Neural progenitor cell (in vitro differentiated cells): ENCODE measurements at regions not wholly inside any gene's neighbourhood (a gene's known extent, or its start where the extent isn't known, plus 50 kb on each side); places are given as distances from the start of the nearest gene placed in this dataset.
"Not testable (repeated sequence)": the region's sequence is repeated elsewhere in the genome, so short reads cannot be mapped to it uniquely, and the experiment has no call there.

Source experiments
- DNase-seq: peaks from one replicate; pipeline ENCODE4 v3.0.0-alpha.2; 2016; ENCODE audit warnings: low spot score
- H2AFZ ChIP-seq: fragments of 200-600 bp; sonication (generic); replicated peaks from 2 replicates; pipeline ENCODE4 v1.6.1; 2016; ENCODE audit warnings: antibody characterized with exemption
- H3F3A ChIP-seq: fragments of 200-600 bp; sonication (generic); 2 replicates; pipeline ENCODE4 v1.6.1; 2016; ENCODE audit warnings: antibody characterized with exemption, low read depth
- H3K27ac ChIP-seq: fragments of 200-600 bp; sonication (generic); 2 replicates; pipeline ENCODE4 v1.5.1; 2016; ENCODE audit warnings: mild to moderate bottlenecking
- H3K27me3 ChIP-seq: fragments of 200-600 bp; sonication (generic); 2 replicates; pipeline ENCODE4 v1.6.1; 2016; ENCODE audit warnings: mild to moderate bottlenecking, moderate library complexity
- H3K36me3 ChIP-seq: fragments of 200-600 bp; sonication (generic); 2 replicates; pipeline ENCODE4 v1.5.1; 2016
- H3K4me1 ChIP-seq: fragments of 200-600 bp; sonication (generic); 2 replicates; pipeline ENCODE4 v1.6.1; 2016; ENCODE audit warnings: mixed run types
- H3K4me2 ChIP-seq: fragments of 200-600 bp; sonication (generic); 2 replicates; pipeline ENCODE4 v1.6.1; 2016
- H3K4me3 ChIP-seq: fragments of 200-600 bp; sonication (generic); 2 replicates; pipeline ENCODE4 v1.5.1; 2016
- H3K79me2 ChIP-seq: fragments of 200-600 bp; sonication (generic); 2 replicates; pipeline ENCODE4 v1.6.1; 2016; ENCODE audit warnings: low read depth
- H3K9ac ChIP-seq: fragments of 200-600 bp; sonication (generic); 2 replicates; pipeline ENCODE4 v1.6.1; 2016
- H3K9me3 ChIP-seq: fragments of 200-600 bp; sonication (generic); 2 replicates; pipeline ENCODE4 v1.5.1; 2016; ENCODE audit warnings: low read depth
- H4K20me1 ChIP-seq: fragments of 200-600 bp; sonication (generic); 2 replicates; pipeline ENCODE4 v1.6.1; 2016; ENCODE audit warnings: low read depth
- H3K27ac Mint-ChIP-seq: 3 replicates; pipeline ENCODE4 v1.8.0; 2021; ENCODE audit warnings: mixed read lengths
- H3K27me3 Mint-ChIP-seq: 2 replicates; pipeline ENCODE4 v1.8.0; 2022; ENCODE audit warnings: low read depth, mild to moderate bottlenecking, inconsistent platforms, moderate library complexity, mixed read lengths; ENCODE audit not compliant: insufficient read depth
- H3K36me3 Mint-ChIP-seq: 3 replicates; pipeline ENCODE4 v1.8.0; 2021; ENCODE audit warnings: mixed read lengths
- H3K4me1 Mint-ChIP-seq: 3 replicates; pipeline ENCODE4 v1.8.0; 2021; ENCODE audit warnings: mixed read lengths
- H3K4me3 Mint-ChIP-seq: 3 replicates; pipeline ENCODE4 v1.8.0; 2021; ENCODE audit warnings: mild to moderate bottlenecking, moderate library complexity, mixed read lengths
- H3K9me3 Mint-ChIP-seq: 3 replicates; pipeline ENCODE4 v1.8.0; 2020; ENCODE audit warnings: mixed read lengths
- EZH2 ChIP-seq: fragments of 200-600 bp; sonication (generic); IDR thresholded peaks from 2 replicates; pipeline ENCODE4 v1.6.1; 2017; ENCODE audit warnings: antibody characterized with exemption, mild to moderate bottlenecking, moderate library complexity
- EZH2phosphoT487 ChIP-seq: fragments of 200-600 bp; sonication (generic); IDR thresholded peaks from 2 replicates; pipeline ENCODE4 v1.6.1; 2017; ENCODE audit warnings: antibody characterized with exemption
- TF ChIP-seq, protein P1 (sequence below): fragments of 200-600 bp; sonication (generic); IDR thresholded peaks from 2 replicates; pipeline ENCODE4 v1.5.1; 2017; ENCODE audit warnings: antibody characterized with exemption, mild to moderate bottlenecking

DNA sequence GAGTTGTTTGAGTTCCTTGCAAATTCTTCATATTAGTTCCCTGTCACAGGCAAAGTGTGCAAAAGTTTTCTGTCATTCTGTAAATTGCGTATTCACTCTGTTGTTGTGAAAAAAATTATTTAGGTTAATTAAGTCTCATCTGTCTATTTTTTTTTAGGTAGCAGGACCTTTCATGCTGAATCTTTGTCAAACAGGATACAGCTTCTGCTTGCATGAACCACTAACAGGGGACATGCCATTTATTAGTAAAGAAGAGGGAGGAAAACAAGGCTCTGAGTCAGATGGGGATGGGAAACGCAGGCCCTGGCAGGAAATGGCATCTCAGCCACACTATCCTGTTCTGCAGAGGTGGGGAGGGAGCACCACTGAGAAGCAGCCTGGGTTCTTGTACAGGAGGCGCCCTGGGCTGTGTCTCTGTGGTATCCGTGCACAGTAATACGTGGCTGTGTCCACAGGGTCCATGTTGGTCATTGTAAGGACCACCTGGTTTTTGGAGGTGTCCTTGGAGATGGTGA, 1243.8 kb downstream of the TMEM121 start:
- not testable (repeated sequence) for H3K4me3 Mint-ChIP-seq, H3K36me3 Mint-ChIP-seq, H3K4me3 ChIP-seq, H3K4me1 ChIP-seq, H3K4me1 Mint-ChIP-seq, H3K4me2 ChIP-seq, H4K20me1 ChIP-seq, H2AFZ ChIP-seq, H3K27me3 ChIP-seq, H3K36me3 ChIP-seq, H3K27ac ChIP-seq, H3K9ac ChIP-seq, H3K79me2 ChIP-seq, H3F3A ChIP-seq, H3K9me3 ChIP-seq, H3K27me3 Mint-ChIP-seq, DNase-seq, H3K27ac Mint-ChIP-seq
- peaks cover 17% of the 10 kb centered on the region for H3K9me3 Mint-ChIP-seq

DNA sequence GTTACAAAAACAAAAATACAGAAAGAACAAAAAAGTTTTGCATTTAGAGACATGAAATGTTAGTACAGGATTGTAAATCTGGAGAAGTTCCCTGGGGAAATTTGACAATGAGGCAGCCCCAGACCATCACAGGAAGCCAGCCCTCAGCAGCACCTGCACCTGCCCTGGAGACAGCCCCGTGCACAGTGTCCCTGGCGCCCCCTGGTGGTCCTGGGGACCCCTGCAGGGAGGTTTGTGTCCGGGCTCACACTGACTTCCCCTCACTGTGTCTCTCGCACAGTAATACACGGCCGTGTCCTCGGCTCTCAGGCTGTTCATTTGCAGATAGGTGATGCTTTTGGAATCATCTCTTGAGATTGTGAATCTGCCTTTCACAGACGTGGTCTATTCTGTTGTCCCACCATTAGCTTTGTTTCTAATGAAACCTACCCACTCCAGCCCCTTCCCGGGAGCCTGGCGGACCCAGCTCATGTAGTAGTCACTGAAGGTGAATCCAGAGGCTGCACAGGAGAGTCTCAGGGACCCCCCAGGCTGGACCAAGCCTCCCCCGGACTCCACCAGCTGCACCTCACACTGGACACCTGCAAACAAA, 1248.6 kb downstream of the TMEM121 start:
- not testable (repeated sequence) for H3K79me2 ChIP-seq, H3K4me1 ChIP-seq, H3K4me3 Mint-ChIP-seq, H3F3A ChIP-seq, DNase-seq, H3K36me3 Mint-ChIP-seq, H3K9ac ChIP-seq, H3K27ac Mint-ChIP-seq, H2AFZ ChIP-seq, H3K36me3 ChIP-seq, H3K27ac ChIP-seq, H3K4me1 Mint-ChIP-seq, H4K20me1 ChIP-seq, H3K4me3 ChIP-seq, H3K4me2 ChIP-seq, H3K27me3 ChIP-seq, H3K27me3 Mint-ChIP-seq
- peaks cover 31% of the 10 kb centered on the region for H3K9me3 Mint-ChIP-seq
- peaks cover 22% of the 10 kb centered on the region for H3K9me3 ChIP-seq

DNA sequence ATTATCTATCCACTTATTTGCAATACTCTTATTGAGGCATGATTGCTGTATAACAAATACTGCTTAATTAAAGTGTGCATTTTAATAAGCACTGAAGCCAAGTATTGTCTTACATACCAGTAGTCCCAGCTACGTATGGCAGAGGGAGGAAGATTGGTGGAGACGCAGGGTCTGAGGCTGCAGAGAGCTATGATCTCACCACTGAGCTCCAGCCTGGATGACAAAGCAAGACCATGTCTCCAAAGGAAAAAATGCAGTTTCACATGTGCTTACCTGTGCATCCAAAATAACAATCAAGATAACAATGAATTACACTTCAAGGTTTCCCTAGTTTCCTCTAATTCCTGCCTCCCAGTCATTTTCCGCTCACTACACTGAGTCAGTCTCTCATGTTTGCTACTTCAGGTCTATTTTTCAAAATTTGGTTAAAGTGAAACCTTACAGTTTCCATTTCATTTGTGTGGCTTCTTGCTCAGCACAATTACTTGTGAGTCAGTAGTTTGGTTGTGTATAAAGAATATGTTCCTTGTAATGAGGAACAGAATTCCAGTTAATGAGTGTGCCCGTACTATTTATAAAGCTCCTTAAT, 1250.1 kb downstream of the TMEM121 start:
- TF ChIP-seq EZH2 (no peak), EZH2phosphoT487 (no peak)
- TF ChIP-seq, protein P1, sequence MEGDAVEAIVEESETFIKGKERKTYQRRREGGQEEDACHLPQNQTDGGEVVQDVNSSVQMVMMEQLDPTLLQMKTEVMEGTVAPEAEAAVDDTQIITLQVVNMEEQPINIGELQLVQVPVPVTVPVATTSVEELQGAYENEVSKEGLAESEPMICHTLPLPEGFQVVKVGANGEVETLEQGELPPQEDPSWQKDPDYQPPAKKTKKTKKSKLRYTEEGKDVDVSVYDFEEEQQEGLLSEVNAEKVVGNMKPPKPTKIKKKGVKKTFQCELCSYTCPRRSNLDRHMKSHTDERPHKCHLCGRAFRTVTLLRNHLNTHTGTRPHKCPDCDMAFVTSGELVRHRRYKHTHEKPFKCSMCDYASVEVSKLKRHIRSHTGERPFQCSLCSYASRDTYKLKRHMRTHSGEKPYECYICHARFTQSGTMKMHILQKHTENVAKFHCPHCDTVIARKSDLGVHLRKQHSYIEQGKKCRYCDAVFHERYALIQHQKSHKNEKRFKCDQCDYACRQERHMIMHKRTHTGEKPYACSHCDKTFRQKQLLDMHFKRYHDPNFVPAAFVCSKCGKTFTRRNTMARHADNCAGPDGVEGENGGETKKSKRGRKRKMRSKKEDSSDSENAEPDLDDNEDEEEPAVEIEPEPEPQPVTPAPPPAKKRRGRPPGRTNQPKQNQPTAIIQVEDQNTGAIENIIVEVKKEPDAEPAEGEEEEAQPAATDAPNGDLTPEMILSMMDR, result no peak
- Mint-ChIP-seq H3K36me3 (no peaks in the 10 kb centered on the region), H3K4me1 (no peaks in the 10 kb centered on the region), H3K4me3 (no peak overlapping the region), H3K9me3 (peaks cover 39% of the 10 kb centered on the region), H3K27me3 (peaks cover 3% of the 10 kb centered on the region), H3K27ac (no peak overlapping the region)
- Histone ChIP-seq H3F3A (no peaks in the 10 kb centered on the region), H2AFZ (no peak overlapping the region), H3K4me2 (no peak overlapping the region), H3K36me3 (no peaks in the 10 kb centered on the region), H3K27me3 (no peaks in the 10 kb centered on the region), H3K79me2 (no peaks in the 10 kb centered on the region), H3K27ac (no peak overlapping the region), H3K4me1 (no peaks in the 10 kb centered on the region), H3K9me3 (peaks cover 27% of the 10 kb centered on the region), H4K20me1 (no peaks in the 10 kb centered on the region), H3K9ac (no peak overlapping the region), H3K4me3 (no peak overlapping the region)
- DNase-seq, result no peak

DNA sequence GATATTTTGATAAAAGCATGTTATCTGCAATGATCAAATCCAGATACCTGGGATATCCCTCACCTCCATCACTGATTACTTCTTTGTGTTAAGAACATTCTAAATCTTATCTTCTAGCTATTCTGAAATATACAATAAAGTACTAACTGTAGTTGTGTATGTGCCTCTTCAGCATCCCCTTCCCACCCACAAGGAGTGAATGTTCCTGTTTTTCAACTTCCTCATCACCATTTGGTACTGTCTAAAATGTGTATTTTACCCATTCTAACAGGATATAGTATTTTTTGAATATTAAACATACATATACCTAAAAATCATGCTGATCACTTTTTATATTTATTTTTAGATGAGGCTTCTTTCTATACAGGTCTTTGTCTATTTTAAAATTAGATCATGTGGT, 1252.6 kb downstream of the TMEM121 start:
- H3K4me1 ChIP-seq, result no peaks in the 10 kb centered on the region
- no peaks in the 10 kb centered on the region for H3K36me3 ChIP-seq
- Mint-ChIP-seq H3K27me3 (peaks cover 5% of the 10 kb centered on the region), H3K27ac (no peak overlapping the region), H3K4me1 (no peaks in the 10 kb centered on the region), H3K36me3 (no peaks in the 10 kb centered on the region), H3K4me3 (no peak overlapping the region), H3K9me3 (peaks cover 48% of the 10 kb centered on the region)
- H3K4me3 ChIP-seq, result no peak overlapping the region
- TF ChIP-seq EZH2, result no peak
- TF ChIP-seq, protein P1, result no peak
- TF ChIP-seq EZH2phosphoT487, result no peak
- no peak for DNase-seq
- no peaks in the 10 kb centered on the region for H3K79me2 ChIP-seq
- H3K9me3 ChIP-seq, result peaks cover 32% of the 10 kb centered on the region
- no peak overlapping the region for H2AFZ ChIP-seq
- no peak overlapping the region for H3K27ac ChIP-seq
- H3F3A ChIP-seq, result no peaks in the 10 kb centered on the region
- no peak overlapping the region for H3K9ac ChIP-seq
- no peak overlapping the region for H3K4me2 ChIP-seq
- H3K27me3 ChIP-seq, result no peaks in the 10 kb centered on the region
- no peaks in the 10 kb centered on the region for H4K20me1 ChIP-seq
